Non-pigmented ciliary epithelial cell (primary cell): ENCODE measurements at regions not wholly inside any gene's neighbourhood (a gene's known extent, or its start where the extent isn't known, plus 50 kb on each side); places are given as distances from the start of the nearest gene placed in this dataset.

Experiments
- DNase-seq: peaks from one replicate; pipeline ENCODE4 v3.0.0-alpha.2; 2010; ENCODE audit warnings: low read depth

DNA sequence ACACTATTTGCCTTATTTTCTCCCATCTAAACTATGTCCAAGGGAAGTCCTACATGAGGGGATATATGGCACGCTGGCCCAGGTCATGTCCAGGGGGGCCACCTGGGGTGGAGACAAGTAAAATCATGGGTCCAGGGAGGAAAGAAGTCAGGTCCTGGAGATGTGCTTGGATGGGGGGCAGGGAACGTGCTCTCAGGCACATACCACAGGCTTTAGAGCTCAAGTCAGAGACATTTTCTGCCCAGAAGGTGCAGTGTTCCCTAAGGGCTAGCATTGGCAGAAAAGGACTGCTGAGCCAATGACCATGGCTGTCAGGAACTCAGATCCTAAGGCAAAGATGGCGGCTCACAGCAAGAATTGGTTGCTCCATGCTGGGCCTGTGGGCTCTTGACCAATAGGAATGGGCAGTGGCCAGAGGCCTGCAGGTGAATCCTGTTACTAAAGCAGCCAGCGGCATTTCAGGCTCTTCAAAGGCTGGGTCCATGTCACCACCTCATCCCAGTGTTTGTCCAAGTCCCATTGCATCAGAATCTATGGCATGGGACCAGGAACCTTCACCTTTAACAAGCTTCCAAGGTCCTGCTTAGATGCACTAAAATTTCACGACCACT is 175.0 kb downstream of the RPLP1 start:
- no peak for DNase-seq

GRCh38 chr15:69628256-69629093 is 175.9 kb downstream of the RPLP1 start:
- no peak for DNase-seq

- DNase-seq = no peak
These were observed 177.1 kb downstream of the RPLP1 start for GRCh38 chr15:69629631-69630161.

DNA sequence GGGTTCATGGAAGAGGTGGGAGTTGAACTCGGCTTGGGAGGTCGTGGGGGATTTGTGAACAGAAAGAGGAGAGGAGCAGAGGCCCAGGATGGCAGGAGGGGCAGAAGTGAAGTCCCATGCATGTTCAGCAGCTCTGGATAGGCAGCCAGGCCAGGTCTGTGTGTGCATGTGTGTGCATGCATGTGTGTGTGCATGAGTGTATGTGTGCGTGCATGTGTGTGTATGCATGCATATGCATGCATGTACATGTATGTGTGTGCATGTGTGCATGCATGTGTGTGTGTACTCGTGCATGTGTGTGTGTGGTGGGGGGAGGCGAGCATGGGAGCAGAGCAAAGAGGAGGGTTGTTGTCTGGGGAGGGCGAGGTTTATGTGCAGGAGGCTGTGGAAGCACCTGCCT is 178.4 kb downstream of the RPLP1 start:
- no peak for DNase-seq

DNA sequence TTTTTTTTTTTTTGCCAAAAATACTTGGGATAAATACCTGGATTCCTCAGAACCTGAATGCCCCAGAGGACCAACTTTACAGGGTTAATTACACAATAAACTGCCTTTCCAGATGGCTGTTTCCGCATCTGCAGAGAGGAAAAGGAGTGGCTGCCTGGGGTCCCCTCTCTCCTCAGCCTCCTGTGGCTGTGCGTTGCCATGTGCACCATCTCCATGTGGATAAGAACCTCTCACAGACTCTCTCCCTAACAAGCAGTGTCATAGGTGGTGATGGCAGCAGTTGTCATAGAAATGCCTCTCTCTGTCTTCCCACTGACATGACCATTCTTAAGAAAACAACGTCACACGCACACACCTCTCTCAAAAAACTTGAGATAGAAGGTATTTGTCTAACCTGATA is 179.4 kb downstream of the RPLP1 start:
- no peak for DNase-seq

GRCh38 chr15:69634860-69635259 is 182.2 kb downstream of the RPLP1 start:
- no peak for DNase-seq

DNA sequence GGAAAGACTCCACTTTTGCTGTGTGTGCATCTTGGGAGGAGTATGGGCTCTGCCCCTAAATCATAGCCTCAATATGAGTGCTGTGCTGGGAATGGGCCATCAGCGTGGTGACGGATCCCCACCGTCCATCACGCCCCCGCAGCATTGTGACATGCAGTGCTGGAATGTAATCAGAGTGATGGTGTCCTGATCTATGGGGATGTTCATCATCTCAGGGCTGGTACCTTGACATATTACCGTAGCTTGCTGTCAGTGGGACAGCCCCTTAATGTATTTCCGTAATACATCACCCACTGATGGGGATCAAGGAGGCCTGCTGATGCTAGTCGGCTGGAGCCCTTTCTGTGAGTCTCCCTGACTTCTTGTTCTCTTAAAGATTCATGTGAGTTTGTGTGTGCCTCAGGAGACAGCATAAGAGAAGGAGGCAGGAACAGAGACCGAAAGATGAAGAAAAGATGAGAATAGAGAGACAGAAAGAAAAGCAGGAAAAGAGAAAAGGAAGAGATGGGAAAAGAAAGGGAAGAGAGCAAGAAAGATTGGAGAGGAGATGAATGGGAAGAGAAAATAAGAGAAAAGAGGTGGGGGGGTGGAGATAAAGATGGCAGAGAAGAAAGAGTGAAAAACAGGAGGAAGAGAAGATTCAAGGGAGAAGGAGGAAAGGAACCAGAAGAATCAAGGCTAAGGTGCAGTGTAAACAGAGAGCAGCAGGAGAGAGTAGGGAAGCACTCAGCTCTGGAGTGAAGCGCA is 183.7 kb downstream of the RPLP1 start:
- DNase-seq = no peak

- DNase-seq = no peak
These were observed 185.2 kb downstream of the RPLP1 start for GRCh38 chr15:69637818-69638217.

GRCh38 chr15:69643476-69643875 is 190.9 kb downstream of the RPLP1 start:
- no peak for DNase-seq

DNA sequence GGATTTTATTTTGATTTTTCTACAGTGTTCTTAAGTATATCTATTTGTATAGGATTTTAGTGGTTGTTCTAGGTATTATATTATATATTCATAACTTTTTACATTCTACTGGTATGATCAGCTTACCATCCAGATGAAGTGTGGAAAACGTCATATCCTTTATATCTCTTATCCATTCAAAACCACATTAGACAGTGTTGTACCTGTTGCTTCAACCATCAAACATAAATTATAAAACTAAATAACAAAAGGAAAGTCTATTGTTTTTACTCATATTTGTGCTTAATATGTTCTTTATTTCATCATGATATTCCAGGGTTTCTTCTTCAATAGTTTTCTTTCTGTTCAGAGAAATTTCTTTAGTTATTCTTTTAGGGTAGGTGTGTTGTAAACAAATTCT is 191.4 kb downstream of the RPLP1 start:
- no peak for DNase-seq

- DNase-seq = no peak
These were observed 192.3 kb downstream of the RPLP1 start for GRCh38 chr15:69644876-69645275.

DNA sequence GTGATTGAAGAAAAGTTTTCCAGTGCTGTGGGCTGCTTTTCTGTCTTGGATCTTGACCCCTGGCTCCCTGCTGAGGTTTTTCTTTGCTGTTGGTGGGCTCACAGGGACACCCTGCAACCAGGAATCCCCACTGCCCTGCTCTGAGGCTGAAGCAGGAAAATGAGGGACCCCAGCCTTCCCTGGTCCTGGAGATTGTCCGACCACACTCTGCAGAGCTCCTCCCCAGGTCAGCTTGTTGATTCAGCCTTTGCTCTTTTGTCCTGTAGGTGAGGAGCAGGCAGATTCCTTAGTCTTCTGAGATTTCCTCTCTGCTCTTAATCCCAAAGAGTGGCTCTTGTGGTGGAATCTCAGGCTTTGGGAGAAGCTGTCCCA is 194.5 kb downstream of the RPLP1 start:
- DNase-seq = no peak

DNA sequence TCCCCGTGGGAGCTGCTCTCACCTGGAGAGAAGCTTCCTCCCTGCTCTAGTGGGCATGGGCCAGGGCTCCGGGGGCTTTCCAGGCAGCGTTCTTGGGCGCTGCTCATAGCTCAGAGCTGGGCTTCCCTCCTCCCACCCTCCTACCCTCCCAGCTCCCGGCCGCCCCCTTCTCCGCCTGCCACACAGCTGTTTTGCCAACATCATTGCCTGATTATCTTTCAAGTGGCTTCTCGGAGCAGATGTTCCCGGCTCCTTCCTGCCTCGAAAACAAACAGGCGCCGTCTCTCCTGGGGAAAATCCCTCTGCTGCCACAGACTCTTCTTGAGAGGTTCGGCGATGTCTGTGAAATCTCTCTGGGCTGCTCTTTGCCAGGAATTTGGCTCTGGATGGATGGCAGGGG is 195.6 kb downstream of the RPLP1 start:
- DNase-seq = no peak

DNA sequence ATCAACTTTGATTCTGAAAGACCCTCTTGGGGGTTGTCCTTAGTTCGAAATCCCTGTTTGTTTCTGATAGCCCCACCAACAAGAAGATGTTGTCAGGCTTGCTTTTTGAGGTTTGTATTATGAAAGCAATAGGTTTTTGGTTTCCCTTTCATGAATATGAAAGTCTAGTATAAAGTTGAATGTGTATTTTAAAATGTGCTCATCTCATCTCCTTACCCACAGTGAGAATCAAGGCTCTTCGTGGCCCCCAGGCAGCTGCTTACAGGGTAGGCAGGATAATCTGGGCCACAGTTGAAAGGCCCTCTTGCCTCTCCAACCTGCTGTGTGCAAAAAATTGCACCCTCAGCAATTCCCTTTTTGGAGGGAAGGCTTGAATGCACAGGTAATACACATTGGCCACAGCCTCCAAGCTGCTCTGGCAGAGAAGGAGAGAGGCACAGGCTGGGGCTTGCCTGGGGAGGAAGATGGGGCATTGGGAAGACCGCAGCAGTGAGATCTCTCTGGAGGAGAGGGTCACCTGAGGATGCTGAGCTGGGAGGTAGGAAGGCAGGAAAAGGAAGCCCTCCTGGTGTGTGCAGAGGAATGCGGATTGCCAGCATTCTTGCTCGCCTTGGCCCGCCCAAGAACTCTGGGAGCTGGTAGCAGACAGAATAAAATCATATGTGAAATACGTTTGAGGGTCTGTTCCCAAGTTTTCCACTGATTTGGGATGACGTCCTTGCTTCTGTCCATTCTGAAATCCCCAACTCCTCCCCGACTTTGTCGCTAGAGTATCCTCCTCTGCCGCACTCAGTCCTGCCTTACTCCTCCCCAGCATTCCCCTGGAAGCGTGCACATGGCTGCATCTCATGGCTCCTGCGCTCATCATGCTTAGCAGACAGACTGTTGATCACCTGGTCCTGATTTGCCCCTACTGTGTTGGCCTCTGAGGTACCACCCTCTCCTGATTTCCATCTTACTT is 196.4 kb downstream of the RPLP1 start:
- no peak for DNase-seq

GRCh38 chr15:69652293-69652692 is 199.7 kb downstream of the RPLP1 start:
- no peak for DNase-seq

DNA sequence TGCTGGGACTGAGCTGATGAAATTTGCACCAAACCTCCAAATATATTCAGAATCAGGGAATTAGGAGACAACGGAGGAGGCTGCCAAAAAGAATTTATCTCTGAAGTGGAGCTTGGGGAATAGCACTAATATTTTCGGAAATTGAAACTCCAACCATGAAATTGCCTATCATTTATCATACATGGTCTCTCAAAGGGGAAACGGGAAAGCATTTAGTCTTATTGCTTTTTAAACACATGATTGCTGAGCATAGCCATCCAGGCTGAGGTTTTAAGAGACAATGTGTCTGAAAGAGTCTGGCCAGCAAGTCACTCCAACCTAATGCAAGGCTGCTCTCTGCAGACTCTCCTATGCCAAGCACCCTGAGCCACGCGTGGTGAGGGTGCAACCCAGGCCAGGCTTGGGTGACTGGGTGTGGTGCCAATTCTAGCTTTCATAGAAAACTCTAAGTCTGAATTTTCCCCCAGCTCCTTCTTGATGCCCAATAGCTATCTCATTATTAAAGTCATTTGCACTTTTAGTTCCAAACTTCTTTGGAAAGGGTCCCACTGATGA is 200.2 kb downstream of the RPLP1 start:
- no peak for DNase-seq

DNA sequence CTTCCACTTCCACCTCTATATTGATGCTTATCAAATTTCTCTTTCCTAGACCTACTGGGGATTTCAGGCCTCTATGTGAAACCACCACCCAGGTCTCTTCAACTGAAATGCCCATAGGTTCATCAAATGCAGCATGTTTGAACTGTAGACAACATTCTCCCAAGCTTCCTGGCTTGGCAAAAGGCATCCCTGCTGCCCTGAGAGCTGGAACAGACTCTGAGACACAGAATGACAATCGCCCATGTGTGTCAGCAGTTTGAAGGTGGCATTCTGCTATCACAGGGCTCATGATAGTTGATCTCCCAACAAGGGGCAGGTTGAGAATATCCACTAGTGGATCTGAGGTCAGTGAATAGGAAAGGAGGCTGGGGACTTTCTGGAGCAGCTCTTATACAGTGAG is 200.7 kb downstream of the RPLP1 start:
- DNase-seq = no peak

- DNase-seq = no peak
These were observed 201.2 kb downstream of the RPLP1 start for GRCh38 chr15:69653846-69654245.

DNA sequence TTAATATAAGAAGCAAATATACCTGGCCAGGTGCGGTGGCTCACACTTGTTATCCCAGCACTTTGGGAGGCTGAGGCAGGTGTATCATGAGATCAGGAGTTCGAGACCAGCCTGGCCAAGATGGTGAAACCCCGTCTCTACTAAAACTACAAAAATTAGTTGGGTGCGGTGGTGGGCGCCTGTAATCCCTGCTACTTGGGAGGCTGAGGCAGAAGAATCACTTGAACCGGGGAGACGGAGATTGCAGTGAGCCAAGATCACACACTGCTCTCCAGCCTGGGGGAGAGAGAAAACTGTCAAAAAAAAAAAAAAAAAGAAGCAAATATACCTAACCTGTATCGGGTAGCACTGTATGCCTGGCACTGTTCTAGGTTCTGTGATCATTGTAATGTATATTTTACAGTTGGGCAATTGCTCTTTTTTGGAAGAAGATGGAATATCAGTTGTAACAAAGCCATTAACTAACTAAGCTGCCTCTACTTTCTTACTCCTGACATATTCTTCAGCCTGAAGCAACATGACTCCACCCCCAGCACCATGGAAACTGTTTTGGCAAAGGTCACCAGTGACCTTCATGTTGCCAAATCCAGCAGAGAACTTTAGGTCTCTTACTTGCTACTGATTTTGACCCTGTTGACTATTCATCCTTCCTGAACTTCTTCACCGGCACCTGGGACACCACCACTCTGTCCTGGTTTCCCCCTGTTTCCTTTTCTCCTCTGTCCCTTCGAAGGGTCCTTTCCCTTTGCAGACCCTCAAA is 203.8 kb downstream of the RPLP1 start:
- no peak for DNase-seq

GRCh38 chr15:69657626-69658025 is 205.0 kb downstream of the RPLP1 start:
- no peak for DNase-seq
